Transverse colon (tissue), 4 donors: ENCODE measurements at regions not wholly inside any gene's neighbourhood (a gene's known extent, or its start where the extent isn't known, plus 50 kb on each side); places are given as distances from the start of the nearest gene placed in this dataset.
A peak's percentile ranks its signal among the peaks of the same experiment; 100 is the strongest.

ENCODE experiments used
- DNase-seq: peaks from one replicate; pipeline ENCODE4 v3.0.0-alpha.2; 2019
- H3K27ac ChIP-seq, 4 donors: fragments of 200-600 bp; sonication (generic); 2 replicates each; pipeline ENCODE4 v1.5.1; 2016 to 2018; ENCODE audit warnings: inconsistent platforms in 4 of 4
- H3K27me3 ChIP-seq: fragments of 200-600 bp; sonication (generic); 2 replicates; pipeline ENCODE4 v1.5.1; 2017; ENCODE audit warnings: inconsistent platforms
- H3K36me3 ChIP-seq, 4 donors: fragments of 200-600 bp; sonication (generic); 2 replicates each; pipeline ENCODE4 v1.5.1; 2017 to 2019; ENCODE audit warnings: inconsistent platforms in 4 of 4
- H3K4me1 ChIP-seq, 4 donors: fragments of 200-600 bp; sonication (generic); 2 replicates each; pipeline ENCODE4 v1.5.1; 2017 to 2020; ENCODE audit warnings: inconsistent platforms in 4 of 4
- H3K4me3 ChIP-seq, 4 donors: fragments of 200-600 bp; sonication (generic); 1 replicate in 1 of 4; 2 replicates in 3 of 4; pipeline versions ENCODE4 v1.5.1 to v1.6.1; 2017 to 2019; ENCODE audit warnings: inconsistent platforms in 4 of 4
- H3K9me3 ChIP-seq, 2 donors: fragments of 200-600 bp; sonication (generic); 2 replicates each; pipeline ENCODE4 v1.5.1; 2017 to 2019; ENCODE audit warnings: inconsistent platforms in 2 of 2
- EP300 ChIP-seq: sonication (generic); formaldehyde crosslinking; IDR thresholded peaks from one replicate; pipeline ENCODE4 v1.6.1; 2017; ENCODE audit warnings: antibody characterized with exemption, low read depth
- POLR2A ChIP-seq: fragments of 450-650 bp; IDR thresholded peaks from one replicate; pipeline ENCODE4 v1.6.1; 2016; ENCODE audit warnings: antibody characterized with exemption, mild to moderate bottlenecking, moderate library complexity
- POLR2AphosphoS5 ChIP-seq, 3 donors: sonication (generic); formaldehyde crosslinking; IDR thresholded peaks; one replicate each; pipeline ENCODE4 v1.6.1; 2016; ENCODE audit warnings: antibody characterized with exemption in 3 of 3
- WGBS, 2 donors: methylation state at CpG; one replicate each; pipeline ENCODE4 v1.1.5; 2018; ENCODE audit warnings: low coverage in 1 of 2; 5-methylcytosine and 5-hydroxymethylcytosine counted together
- in situ Hi-C, 4 donors: fragments of 200-750 bp; cut with MboI; loops; one replicate each; pipeline versions ENCODE4 v1.15.0 to v1.15.1; 2017; ENCODE audit warnings: low sequenced_read_pairs in 3 of 4, low pct_ligation_motif_present in 1 of 4, low pct_unique_long_range_greater_than_20kb in 1 of 4
- intact Hi-C: fragments of 100-400 bp; cut with DNase I; formaldehyde crosslinking; loops from one replicate; pipeline ENCODE4 v1.15.1; 2023; ENCODE audit warnings: low total_unique reads
- TF ChIP-seq, protein P1 (sequence below), 5 experiments: fragments of 200-600 bp in 3 of 5; fragments of 450-650 bp in 2 of 5; sonication (generic) in 3 of 5; IDR thresholded peaks; 1 replicate in 2 of 5; 2 replicates in 3 of 5; pipeline ENCODE4 v1.5.1; 2016 to 2017; ENCODE audit warnings: antibody characterized with exemption in 5 of 5, inconsistent platforms in 3 of 5, mild to moderate bottlenecking in 2 of 5, moderate library complexity in 1 of 5

DNA sequence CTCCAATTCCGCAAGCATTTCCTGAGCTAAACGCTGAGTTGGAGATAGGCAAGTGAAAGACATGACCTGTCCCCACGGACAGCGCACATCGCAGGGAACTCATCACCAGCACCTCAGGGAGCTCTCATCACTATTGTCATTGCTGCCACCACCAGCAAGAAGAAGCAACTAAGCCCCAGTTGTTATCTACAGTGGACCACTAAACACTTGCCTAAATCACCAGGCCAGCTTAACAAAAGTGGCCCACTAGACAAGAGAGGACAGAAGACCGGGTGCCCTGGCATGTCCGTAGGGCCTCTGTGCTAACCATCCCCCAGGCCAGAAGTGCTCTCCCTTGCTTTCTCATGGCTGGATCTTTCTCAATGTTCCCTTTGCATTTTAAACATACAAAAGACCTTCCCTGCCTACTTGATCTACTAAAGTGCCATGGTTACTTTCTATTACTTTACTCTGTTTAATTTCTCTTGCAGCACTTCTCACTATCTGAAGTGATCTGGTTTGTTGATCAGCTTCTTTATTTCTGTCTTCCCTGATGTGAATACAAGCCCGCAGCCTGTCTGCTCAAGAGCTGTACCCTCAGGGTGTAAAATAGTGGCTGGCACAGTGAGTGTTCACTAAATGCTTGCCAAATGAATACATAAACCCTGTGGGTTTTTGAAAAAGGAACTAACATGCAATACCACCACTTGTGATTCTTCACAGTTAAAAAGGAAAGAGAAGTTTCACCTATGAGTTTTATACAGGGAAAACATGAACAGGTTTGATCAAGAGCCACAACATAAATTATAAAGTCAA is 60.9 kb upstream of the RFLNA start:
- Histone ChIP-seq H3K27me3 (no peaks in the 10 kb centered on the region), H3K9me3 (no peaks in the 10 kb centered on the region), H3K4me1 (peaks cover 0 to 41% (median 31%) of the 10 kb centered on the region in 4 donors), H3K36me3 (no peaks in the 10 kb centered on the region), H3K27ac (no peak overlapping the region), H3K4me3 (no peak overlapping the region)
- in situ Hi-C loops, result no loop called here
- 85 to 89% methylated on average over 8 of the region's 8 CpGs for WGBS, 2 donors
- TF ChIP-seq POLR2A (no peak), EP300 (no peak), POLR2AphosphoS5 (IDR thresholded peaks at IDR 0.05) (no peak)
- TF ChIP-seq, protein P1, sequence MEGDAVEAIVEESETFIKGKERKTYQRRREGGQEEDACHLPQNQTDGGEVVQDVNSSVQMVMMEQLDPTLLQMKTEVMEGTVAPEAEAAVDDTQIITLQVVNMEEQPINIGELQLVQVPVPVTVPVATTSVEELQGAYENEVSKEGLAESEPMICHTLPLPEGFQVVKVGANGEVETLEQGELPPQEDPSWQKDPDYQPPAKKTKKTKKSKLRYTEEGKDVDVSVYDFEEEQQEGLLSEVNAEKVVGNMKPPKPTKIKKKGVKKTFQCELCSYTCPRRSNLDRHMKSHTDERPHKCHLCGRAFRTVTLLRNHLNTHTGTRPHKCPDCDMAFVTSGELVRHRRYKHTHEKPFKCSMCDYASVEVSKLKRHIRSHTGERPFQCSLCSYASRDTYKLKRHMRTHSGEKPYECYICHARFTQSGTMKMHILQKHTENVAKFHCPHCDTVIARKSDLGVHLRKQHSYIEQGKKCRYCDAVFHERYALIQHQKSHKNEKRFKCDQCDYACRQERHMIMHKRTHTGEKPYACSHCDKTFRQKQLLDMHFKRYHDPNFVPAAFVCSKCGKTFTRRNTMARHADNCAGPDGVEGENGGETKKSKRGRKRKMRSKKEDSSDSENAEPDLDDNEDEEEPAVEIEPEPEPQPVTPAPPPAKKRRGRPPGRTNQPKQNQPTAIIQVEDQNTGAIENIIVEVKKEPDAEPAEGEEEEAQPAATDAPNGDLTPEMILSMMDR (IDR thresholded peaks at IDR 0.05), result no peak
- DNase-seq, result no peak
- intact Hi-C loops, result no loop called here

DNA sequence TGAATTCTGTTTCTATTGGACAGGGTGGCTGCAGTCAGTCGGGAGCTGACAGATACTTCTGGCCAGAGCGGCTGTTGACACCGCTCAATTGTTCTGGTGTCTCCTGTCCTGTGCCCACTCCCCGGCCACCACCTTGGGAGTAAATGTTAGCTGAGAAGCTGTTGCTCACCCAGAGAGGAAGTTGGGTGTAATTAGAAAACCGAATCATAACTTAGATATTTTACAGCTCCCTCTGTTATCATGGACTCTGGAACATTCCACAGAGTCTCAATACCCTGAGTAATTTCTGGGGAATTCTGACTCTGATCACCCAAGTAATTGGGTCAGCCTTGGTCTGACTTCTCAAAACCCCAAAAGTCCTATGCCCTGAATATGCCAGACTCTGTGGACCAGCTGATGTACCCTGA is 58.3 kb upstream of the RFLNA start:
- H3K27me3 ChIP-seq, result no peaks in the 10 kb centered on the region
- peak overlapping the region in 3 of 4 donors; percentile 15 to 63 (median 24) for H3K27ac ChIP-seq
- H3K9me3 ChIP-seq, result no peaks in the 10 kb centered on the region
- no peaks in the 10 kb centered on the region for H3K36me3 ChIP-seq
- DNase-seq, result peak; percentile 37
- WGBS, 2 donors, result 60 to 67% methylated on average over 1 to 5 of the region's 5 CpGs
- intact Hi-C loops, result no loop called here
- no peak overlapping the region for H3K4me3 ChIP-seq
- peaks cover 0 to 49% (median 37%) of the 10 kb centered on the region in 4 donors for H3K4me1 ChIP-seq
- TF ChIP-seq POLR2AphosphoS5 (IDR thresholded peaks at IDR 0.05), result no peak
- TF ChIP-seq POLR2A, result no peak
- no peak for TF ChIP-seq EP300
- TF ChIP-seq, protein P1 (IDR thresholded peaks at IDR 0.05), result no peak
- in situ Hi-C loops, result no loop called here

DNA sequence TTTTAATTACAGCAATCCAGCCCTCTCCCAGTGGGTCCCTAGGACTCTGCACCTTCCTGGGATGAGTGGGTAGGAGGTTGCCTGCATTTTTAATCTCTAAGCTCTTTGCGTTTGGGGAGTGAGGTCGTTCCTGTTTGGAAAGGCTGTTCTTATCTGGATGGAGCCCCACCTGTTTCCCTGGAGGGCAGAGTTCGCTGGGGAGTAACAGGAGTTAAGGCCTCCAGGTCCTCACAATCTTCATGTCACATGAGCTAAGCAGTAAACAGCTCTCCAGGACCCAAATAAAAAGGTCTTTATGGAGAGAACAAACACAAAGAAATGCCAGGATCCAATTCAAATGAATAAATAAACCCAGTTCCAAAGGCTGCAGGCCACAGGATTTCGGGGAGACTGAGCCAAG is 56.0 kb upstream of the RFLNA start:
- intact Hi-C loops (no loop called here), in situ Hi-C loops (no loop called here)
- H3K36me3 ChIP-seq, result no peaks in the 10 kb centered on the region
- H3K27me3 ChIP-seq, result no peaks in the 10 kb centered on the region
- no peak overlapping the region for H3K4me3 ChIP-seq
- peak in 1 of 3 donors; percentile 7 for TF ChIP-seq POLR2AphosphoS5 (IDR thresholded peaks at IDR 0.05)
- TF ChIP-seq, protein P1 (IDR thresholded peaks at IDR 0.05), result no peak
- no peaks in the 10 kb centered on the region for H3K9me3 ChIP-seq
- H3K27ac ChIP-seq, result peak overlapping the region; percentile 74 to 87 (median 80)
- 30 to 31% methylated on average over 2 to 4 of the region's 4 CpGs for WGBS, 2 donors
- H3K4me1 ChIP-seq, result peaks cover 0 to 28% (median 22%) of the 10 kb centered on the region in 4 donors
- peak; percentile 74 for DNase-seq

DNA sequence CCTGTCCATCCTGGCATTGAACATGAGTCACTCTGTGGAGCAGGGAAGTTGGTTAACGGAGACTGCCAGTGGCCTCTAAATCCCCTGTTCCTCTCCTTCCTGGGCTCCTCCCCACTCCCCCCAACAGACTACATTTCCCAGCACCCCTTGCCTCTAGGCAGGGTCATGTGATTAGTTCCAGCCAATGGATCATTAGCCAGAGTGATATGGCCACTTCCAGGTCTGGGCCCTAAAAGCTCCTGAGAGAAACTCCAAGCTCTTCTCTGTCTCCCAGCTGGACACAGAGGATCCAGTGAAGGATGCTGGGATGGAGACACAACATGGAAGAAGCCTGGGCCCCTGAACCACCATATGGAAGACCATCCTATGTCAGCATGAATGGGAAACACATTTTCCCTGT is 54.4 kb upstream of the RFLNA start:
- Histone ChIP-seq H3K27ac (peak overlapping the region in 2 of 4 donors; percentile 78 to 87), H3K27me3 (no peaks in the 10 kb centered on the region), H3K9me3 (no peaks in the 10 kb centered on the region), H3K4me1 (peaks cover 0 to 35% (median 27%) of the 10 kb centered on the region in 4 donors), H3K4me3 (no peak overlapping the region), H3K36me3 (no peaks in the 10 kb centered on the region)
- in situ Hi-C loops (no loop called here), intact Hi-C loops (no loop called here)
- no peak for DNase-seq
- TF ChIP-seq, protein P1 (IDR thresholded peaks at IDR 0.05), result no peak
- TF ChIP-seq POLR2AphosphoS5 (IDR thresholded peaks at IDR 0.05) (no peak), POLR2A (no peak), EP300 (no peak)
- WGBS, 2 donors, result 88% methylated on average over 1 of the region's 1 CpG; no CpG with 5 or more reads in 1 of the 2 donors
